B cell (primary cell): ENCODE measurements at regions not wholly inside any gene's neighbourhood (a gene's known extent, or its start where the extent isn't known, plus 50 kb on each side); places are given as distances from the start of the nearest gene placed in this dataset.

ENCODE experiments used
- ATAC-seq: fragments of 200-7000 bp; cut with Tn5 transposase; one replicate; pipeline ENCODE4 v1.10.0; 2021; ENCODE audit warnings: low read depth, mild to moderate bottlenecking, moderate number of reproducible peaks, moderate library complexity
- CTCF ChIA-PET: fragments of 350-600 bp; sonication (Branson Sonifier 250); formaldehyde crosslinking; loops from one replicate; lab custom pipeline; 2021; ENCODE audit warnings: antibody characterized with exemption, inconsistent platforms; lab: Charles Lee
- POLR2A ChIA-PET: fragments of 350-600 bp; sonication (Branson Sonifier 250); formaldehyde crosslinking; loops from one replicate; lab custom pipeline; 2021; ENCODE audit warnings: antibody characterized with exemption; lab: Charles Lee
- DNase-seq: peaks from one replicate; pipeline ENCODE4 v3.0.0; 2013
- H2AFZ ChIP-seq: 2 replicates; pipeline ENCODE4 v1.6.1; 2012; ENCODE audit warnings: mild to moderate bottlenecking, low read depth, low read length; ENCODE audit not compliant: insufficient read depth, poor library complexity, severe bottlenecking
- H3K27ac ChIP-seq, 2 donors: 1 replicate in 1 of 2; 2 replicates in 1 of 2; pipeline ENCODE4 v1.5.1; 2012 to 2013; ENCODE audit warnings: low read length in 2 of 2, mild to moderate bottlenecking in 2 of 2, moderate library complexity in 1 of 2
- H3K27me3 ChIP-seq, 4 experiments: fragments of 200-600 bp in 1 of 4; sonication (generic) in 1 of 4; replicated peaks in 1 of 4; 1 replicate in 2 of 4; 2 replicates in 2 of 4; pipeline versions ENCODE4 v1.6.1 to v1.7.0; 2013 to 2016; ENCODE audit warnings: low read length in 3 of 4, mild to moderate bottlenecking in 2 of 4, mixed read lengths in 1 of 4, moderate library complexity in 1 of 4; ENCODE audit not compliant: insufficient read depth in 4 of 4, control insufficient read depth in 3 of 4; ENCODE audit errors: control extremely low read depth in 1 of 4
- H3K36me3 ChIP-seq, 2 experiments: replicated peaks in 1 of 2; 1 replicate in 1 of 2; 2 replicates in 1 of 2; pipeline versions ENCODE4 v1.6.1 to v1.7.1; 2013; ENCODE audit warnings: low read length in 1 of 2; ENCODE audit not compliant: insufficient read depth in 2 of 2, control insufficient read depth in 1 of 2; ENCODE audit errors: control extremely low read depth in 1 of 2, extremely low read depth in 1 of 2
- H3K4me1 ChIP-seq, 2 donors: fragments of 200-600 bp in 1 of 2; sonication (generic) in 1 of 2; 1 replicate in 1 of 2; 2 replicates in 1 of 2; pipeline versions ENCODE4 v1.5.1 to v1.6.1; 2013 to 2017; ENCODE audit warnings: low read length in 2 of 2; ENCODE audit not compliant: control insufficient read depth in 2 of 2, insufficient read depth in 2 of 2
- H3K4me2 ChIP-seq: replicated peaks from 2 replicates; pipeline ENCODE3; 2012; ENCODE audit warnings: mild to moderate bottlenecking, low read depth, low read length; ENCODE audit not compliant: poor library complexity, severe bottlenecking
- H3K4me3 ChIP-seq, 5 experiments: fragments of 200-600 bp in 1 of 5; sonication (generic) in 1 of 5; 1 replicate in 3 of 5; 2 replicates in 2 of 5; pipeline versions ENCODE4 v1.5.1 to v1.7.0; 2011 to 2016; ENCODE audit warnings: low read length in 4 of 5, mild to moderate bottlenecking in 4 of 5, low read depth in 2 of 5, control low read depth in 1 of 5, moderate library complexity in 1 of 5; ENCODE audit not compliant: insufficient read depth in 1 of 5; ENCODE audit errors: control extremely low read depth in 1 of 5, extremely low read depth in 1 of 5
- H3K79me2 ChIP-seq: fragments of 200-600 bp; sonication (generic); one replicate; pipeline ENCODE4 v1.6.0; 2016; ENCODE audit warnings: low read length; ENCODE audit not compliant: control insufficient read depth, insufficient read depth
- H3K9ac ChIP-seq: fragments of 200-600 bp; sonication (generic); 2 replicates; pipeline ENCODE4 v1.6.1; 2017; ENCODE audit warnings: mild to moderate bottlenecking, low read length, moderate library complexity
- H3K9me3 ChIP-seq, 3 donors: one replicate each; pipeline versions ENCODE4 v1.6.1 to v1.7.1; 2013; ENCODE audit warnings: low read length in 2 of 3; ENCODE audit not compliant: control insufficient read depth in 2 of 3, insufficient read depth in 1 of 3; ENCODE audit errors: control extremely low read depth in 1 of 3
- H4K20me1 ChIP-seq: 2 replicates; pipeline ENCODE4 v1.6.0; 2012; ENCODE audit warnings: mild to moderate bottlenecking, low read length; ENCODE audit not compliant: insufficient read depth, control insufficient read depth, poor library complexity, severe bottlenecking
- H3K27ac Mint-ChIP-seq: one replicate; pipeline ENCODE4 v1.8.0; 2021; ENCODE audit warnings: mixed read lengths
- H3K27me3 Mint-ChIP-seq: one replicate; pipeline ENCODE4 v1.8.0; 2021; ENCODE audit warnings: mixed read lengths
- H3K4me1 Mint-ChIP-seq: one replicate; pipeline ENCODE4 v1.8.0; 2021; ENCODE audit warnings: mixed read lengths
- H3K4me3 Mint-ChIP-seq: one replicate; pipeline ENCODE4 v1.8.0; 2021; ENCODE audit warnings: mixed read lengths
- H3K9me3 Mint-ChIP-seq: one replicate; pipeline ENCODE4 v1.8.0; 2022; ENCODE audit warnings: mixed read lengths; ENCODE audit not compliant: insufficient read depth
- EZH2 ChIP-seq: IDR thresholded peaks from 2 replicates; pipeline ENCODE4 v1.6.1; 2012; ENCODE audit warnings: borderline replicate concordance, low read depth, mild to moderate bottlenecking, moderate library complexity, low read length; ENCODE audit not compliant: insufficient read depth, poor library complexity, severe bottlenecking
- WGBS: methylation state at CpG from one replicate; pipeline ENCODE4 v1.1.5; 2013; ENCODE audit warnings: missing lambda C conversion rate; ENCODE audit not compliant: insufficient coverage; 5-methylcytosine and 5-hydroxymethylcytosine counted together
- intact Hi-C: fragments of 100-400 bp; cut with micrococcal nuclease; formaldehyde crosslinking; loops from one replicate; pipeline ENCODE4 v1.10.0; 2022
- TF ChIP-seq, protein P1 (sequence below): fragments of 200-600 bp; IDR thresholded peaks from one replicate; pipeline ENCODE4 v1.8.0; 2022; ENCODE audit warnings: antibody characterized with exemption, mild to moderate bottlenecking

- Histone ChIP-seq H3K36me3 (no peaks in the 10 kb centered on the region), H3K9ac (no peak overlapping the region), H3K27ac (no peak overlapping the region), H3K4me3 (no peak overlapping the region), H4K20me1 (no peaks in the 10 kb centered on the region), H3K79me2 (no peaks in the 10 kb centered on the region), H2AFZ (peak overlapping the region; percentile 40), H3K4me1 (no peaks in the 10 kb centered on the region), H3K9me3 (no peaks in the 10 kb centered on the region), H3K4me2 (no peak overlapping the region), H3K27me3 (peaks cover 0 to 3% (median 0%) of the 10 kb centered on the region in 4 experiments)
- ChIA-PET CTCF (interaction anchor here (1.1 to 1.4 kb wide), 3 partner anchors 8 to 249 kb away, joined by 3 to 5 read pairs (median 5); no protein-coding TSS in a partner anchor), POLR2A (no interaction called here)
- intact Hi-C loops, result no loop called here
- ATAC-seq (no peak), DNase-seq (no peak)
- TF ChIP-seq, protein P1, sequence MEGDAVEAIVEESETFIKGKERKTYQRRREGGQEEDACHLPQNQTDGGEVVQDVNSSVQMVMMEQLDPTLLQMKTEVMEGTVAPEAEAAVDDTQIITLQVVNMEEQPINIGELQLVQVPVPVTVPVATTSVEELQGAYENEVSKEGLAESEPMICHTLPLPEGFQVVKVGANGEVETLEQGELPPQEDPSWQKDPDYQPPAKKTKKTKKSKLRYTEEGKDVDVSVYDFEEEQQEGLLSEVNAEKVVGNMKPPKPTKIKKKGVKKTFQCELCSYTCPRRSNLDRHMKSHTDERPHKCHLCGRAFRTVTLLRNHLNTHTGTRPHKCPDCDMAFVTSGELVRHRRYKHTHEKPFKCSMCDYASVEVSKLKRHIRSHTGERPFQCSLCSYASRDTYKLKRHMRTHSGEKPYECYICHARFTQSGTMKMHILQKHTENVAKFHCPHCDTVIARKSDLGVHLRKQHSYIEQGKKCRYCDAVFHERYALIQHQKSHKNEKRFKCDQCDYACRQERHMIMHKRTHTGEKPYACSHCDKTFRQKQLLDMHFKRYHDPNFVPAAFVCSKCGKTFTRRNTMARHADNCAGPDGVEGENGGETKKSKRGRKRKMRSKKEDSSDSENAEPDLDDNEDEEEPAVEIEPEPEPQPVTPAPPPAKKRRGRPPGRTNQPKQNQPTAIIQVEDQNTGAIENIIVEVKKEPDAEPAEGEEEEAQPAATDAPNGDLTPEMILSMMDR, result no peak
- no peak for TF ChIP-seq EZH2
- Mint-ChIP-seq H3K27me3 (no peaks in the 10 kb centered on the region), H3K27ac (no peak overlapping the region), H3K4me3 (no peak overlapping the region), H3K9me3 (peaks cover 2% of the 10 kb centered on the region), H3K4me1 (peaks cover 2% of the 10 kb centered on the region)
- 31% methylated on average over 5 of the region's 6 CpGs for WGBS
These were observed 135.2 kb upstream of the TAB2 start for GRCh38 chr6:149182262-149182661.

GRCh38 chr6:149184523-149184922 lies 133.0 kb upstream of the TAB2 start:
- peaks cover 2% of the 10 kb centered on the region for H3K4me1 Mint-ChIP-seq
- no peak overlapping the region for H3K4me2 ChIP-seq
- H3K4me1 ChIP-seq, result no peaks in the 10 kb centered on the region
- no peaks in the 10 kb centered on the region for H3K79me2 ChIP-seq
- no peak for ATAC-seq
- no peaks in the 10 kb centered on the region for H4K20me1 ChIP-seq
- 100% methylated on average over 1 of the region's 2 CpGs for WGBS
- no peak overlapping the region for H3K27ac ChIP-seq
- H3K27ac Mint-ChIP-seq, result no peak overlapping the region
- no peak for DNase-seq
- intact Hi-C loops, result no loop called here
- no peak overlapping the region for H3K4me3 ChIP-seq
- no peak overlapping the region for H3K9ac ChIP-seq
- no peak overlapping the region for H2AFZ ChIP-seq
- ChIA-PET POLR2A (no interaction called here), CTCF (no interaction called here)
- H3K9me3 Mint-ChIP-seq, result peaks cover 2% of the 10 kb centered on the region
- H3K36me3 ChIP-seq, result no peaks in the 10 kb centered on the region
- TF ChIP-seq, protein P1, result no peak
- TF ChIP-seq EZH2, result no peak
- H3K27me3 ChIP-seq, result peaks cover 0 to 3% (median 0%) of the 10 kb centered on the region in 4 experiments
- no peak overlapping the region for H3K4me3 Mint-ChIP-seq
- no peaks in the 10 kb centered on the region for H3K27me3 Mint-ChIP-seq
- H3K9me3 ChIP-seq, result no peaks in the 10 kb centered on the region
